WTC11 (cell line): ENCODE measurements at regions not wholly inside any gene's neighbourhood (a gene's known extent, or its start where the extent isn't known, plus 50 kb on each side); places are given as distances from the start of the nearest gene placed in this dataset.

ENCODE experiments used
- ATAC-seq: fragments of 200-7000 bp; cut with Tn5 transposase; 2 replicates; pipeline ENCODE4 v1.10.0; 2021; ENCODE audit warnings: mild to moderate bottlenecking, moderate library complexity
- CTCF ChIA-PET: fragments of 300-600 bp; sonication (Branson Sonifier 250); formaldehyde crosslinking; loops from one replicate; lab custom pipeline; 2021; ENCODE audit warnings: antibody characterized with exemption; lab: Charles Lee
- POLR2A ChIA-PET: fragments of 350-600 bp; sonication (Branson Sonifier 250); formaldehyde crosslinking; loops from one replicate; lab custom pipeline; 2021; ENCODE audit warnings: antibody characterized with exemption; lab: Charles Lee
- DNase-seq: peaks from one replicate; pipeline ENCODE4 v3.0.0; 2021; ENCODE audit warnings: low spot score
- H3K27ac Mint-ChIP-seq: 2 replicates; pipeline ENCODE4 v1.8.0; 2021; ENCODE audit warnings: mixed read lengths
- H3K27me3 Mint-ChIP-seq: 2 replicates; pipeline ENCODE4 v1.8.0; 2021; ENCODE audit warnings: low read depth, mild to moderate bottlenecking, moderate library complexity, mixed read lengths
- H3K36me3 Mint-ChIP-seq: 2 replicates; pipeline ENCODE4 v1.8.0; 2021; ENCODE audit warnings: mixed read lengths
- H3K4me1 Mint-ChIP-seq: 2 replicates; pipeline ENCODE4 v1.8.0; 2022; ENCODE audit warnings: mixed read lengths
- H3K4me3 Mint-ChIP-seq: 2 replicates; pipeline ENCODE4 v1.8.0; 2021; ENCODE audit warnings: mild to moderate bottlenecking, moderate library complexity, mixed read lengths
- H3K9me3 Mint-ChIP-seq: 2 replicates; pipeline ENCODE4 v1.8.0; 2021; ENCODE audit warnings: mixed read lengths
- ATF1 ChIP-seq: sonication (generic); formaldehyde crosslinking; IDR thresholded peaks from 2 replicates; pipeline ENCODE4 v1.8.1; 2023; ENCODE audit warnings: mild to moderate bottlenecking, moderate library complexity, missing genetic modification reagents
- CREB1 ChIP-seq: sonication (generic); formaldehyde crosslinking; IDR thresholded peaks from 2 replicates; pipeline ENCODE4 v1.8.0; 2023; ENCODE audit warnings: mild to moderate bottlenecking, missing genetic modification reagents
- CREM ChIP-seq: sonication (generic); formaldehyde crosslinking; IDR thresholded peaks from 2 replicates; pipeline ENCODE4 v1.8.1; 2022; ENCODE audit warnings: mild to moderate bottlenecking, missing genetic modification reagents, moderate library complexity
- EMX1 ChIP-seq: fragments of 250-450 bp; sonication (Bioruptor Pico); IDR thresholded peaks from 2 replicates; pipeline ENCODE4 v1.8.0; 2021; ENCODE audit warnings: mild to moderate bottlenecking
- FOXJ3 ChIP-seq: sonication (generic); formaldehyde crosslinking; IDR thresholded peaks from 2 replicates; pipeline ENCODE4 v1.9.0; 2021; ENCODE audit warnings: missing genetic modification reagents, mild to moderate bottlenecking, borderline replicate concordance
- KAT7 ChIP-seq: sonication (generic); formaldehyde crosslinking; IDR thresholded peaks from 2 replicates; pipeline ENCODE4 v1.8.1; 2023; ENCODE audit warnings: missing genetic modification reagents, mild to moderate bottlenecking, borderline replicate concordance
- NFATC4 ChIP-seq: fragments of 250-450 bp; sonication (Bioruptor Pico); IDR thresholded peaks from 2 replicates; pipeline ENCODE4 v1.9.0; 2021; ENCODE audit warnings: mild to moderate bottlenecking
- NFYB ChIP-seq: sonication (generic); formaldehyde crosslinking; conservative IDR thresholded peaks from 2 replicates; pipeline ENCODE4 v1.8.0; 2022; ENCODE audit warnings: low read depth, missing genetic modification reagents
- NR3C1 ChIP-seq: sonication (generic); formaldehyde crosslinking; conservative IDR thresholded peaks from 2 replicates; pipeline ENCODE4 v1.8.1; 2023; ENCODE audit warnings: low read depth, mild to moderate bottlenecking, missing genetic modification reagents
- PRRX2 ChIP-seq: fragments of 250-450 bp; sonication (Bioruptor Pico); IDR thresholded peaks from 2 replicates; pipeline ENCODE4 v1.8.0; 2021; ENCODE audit warnings: mild to moderate bottlenecking
- RORB ChIP-seq: fragments of 250-450 bp; sonication (Bioruptor Pico); IDR thresholded peaks from 2 replicates; pipeline ENCODE4 v1.9.0; 2021; ENCODE audit warnings: mild to moderate bottlenecking
- SMAD3 ChIP-seq: sonication (generic); formaldehyde crosslinking; IDR thresholded peaks from 2 replicates; pipeline ENCODE4 v1.8.0; 2022; ENCODE audit warnings: missing genetic modification reagents, mild to moderate bottlenecking, borderline replicate concordance
- SP1 ChIP-seq: sonication (generic); formaldehyde crosslinking; conservative IDR thresholded peaks from 2 replicates; pipeline ENCODE4 v1.8.1; 2022; ENCODE audit warnings: missing genetic modification reagents
- TEAD1 ChIP-seq: sonication (generic); formaldehyde crosslinking; IDR thresholded peaks from 2 replicates; pipeline ENCODE4 v1.8.0; 2022; ENCODE audit warnings: mild to moderate bottlenecking, missing genetic modification reagents
- TEAD4 ChIP-seq: sonication (generic); formaldehyde crosslinking; IDR thresholded peaks from 2 replicates; pipeline ENCODE4 v1.8.0; 2022; ENCODE audit warnings: mild to moderate bottlenecking, missing genetic modification reagents
- ZNF219 ChIP-seq: sonication (generic); formaldehyde crosslinking; IDR thresholded peaks from 2 replicates; pipeline ENCODE4 v1.8.0; 2023; ENCODE audit warnings: missing genetic modification reagents, mild to moderate bottlenecking, borderline replicate concordance
- ZNF416 ChIP-seq: fragments of 250-450 bp; sonication (Bioruptor Pico); IDR thresholded peaks from 2 replicates; pipeline ENCODE4 v1.9.0; 2021; ENCODE audit warnings: mild to moderate bottlenecking, inconsistent platforms
- TF ChIP-seq, protein P1 (sequence below): fragments of 250-450 bp; sonication (Bioruptor Pico); IDR thresholded peaks from 2 replicates; pipeline ENCODE4 v1.9.0; 2021; ENCODE audit warnings: moderate library complexity, mild to moderate bottlenecking, inconsistent platforms, borderline replicate concordance
- TF ChIP-seq, protein P2 (sequence below): sonication (generic); formaldehyde crosslinking; IDR thresholded peaks from 2 replicates; pipeline ENCODE4 v1.8.1; 2023; ENCODE audit warnings: mild to moderate bottlenecking, missing genetic modification reagents
- TF ChIP-seq, protein P3 (sequence below): sonication (generic); formaldehyde crosslinking; conservative IDR thresholded peaks from 2 replicates; pipeline ENCODE4 v1.8.1; 2022; ENCODE audit warnings: mild to moderate bottlenecking, missing genetic modification reagents
- TF ChIP-seq, protein P4 (sequence below): sonication (generic); formaldehyde crosslinking; IDR thresholded peaks from 2 replicates; pipeline ENCODE4 v1.8.1; 2022; ENCODE audit warnings: mild to moderate bottlenecking, moderate library complexity, missing genetic modification reagents
- TF ChIP-seq, protein P5 (sequence below): sonication (generic); formaldehyde crosslinking; IDR thresholded peaks from 2 replicates; pipeline ENCODE4 v1.8.0; 2023; ENCODE audit warnings: missing genetic modification reagents
- TF ChIP-seq, protein P6 (sequence below): sonication (generic); formaldehyde crosslinking; IDR thresholded peaks from 2 replicates; pipeline ENCODE4 v1.8.0; 2022; ENCODE audit warnings: mild to moderate bottlenecking, missing genetic modification reagents
- TF ChIP-seq, protein P7 (sequence below): sonication (generic); formaldehyde crosslinking; IDR thresholded peaks from 2 replicates; pipeline ENCODE4 v1.8.1; 2023; ENCODE audit warnings: mild to moderate bottlenecking, moderate library complexity, missing genetic modification reagents
- TF ChIP-seq, protein P8 (sequence below): sonication (generic); formaldehyde crosslinking; IDR thresholded peaks from 2 replicates; pipeline ENCODE4 v1.8.1; 2023; ENCODE audit warnings: mild to moderate bottlenecking, missing genetic modification reagents, moderate library complexity

DNA sequence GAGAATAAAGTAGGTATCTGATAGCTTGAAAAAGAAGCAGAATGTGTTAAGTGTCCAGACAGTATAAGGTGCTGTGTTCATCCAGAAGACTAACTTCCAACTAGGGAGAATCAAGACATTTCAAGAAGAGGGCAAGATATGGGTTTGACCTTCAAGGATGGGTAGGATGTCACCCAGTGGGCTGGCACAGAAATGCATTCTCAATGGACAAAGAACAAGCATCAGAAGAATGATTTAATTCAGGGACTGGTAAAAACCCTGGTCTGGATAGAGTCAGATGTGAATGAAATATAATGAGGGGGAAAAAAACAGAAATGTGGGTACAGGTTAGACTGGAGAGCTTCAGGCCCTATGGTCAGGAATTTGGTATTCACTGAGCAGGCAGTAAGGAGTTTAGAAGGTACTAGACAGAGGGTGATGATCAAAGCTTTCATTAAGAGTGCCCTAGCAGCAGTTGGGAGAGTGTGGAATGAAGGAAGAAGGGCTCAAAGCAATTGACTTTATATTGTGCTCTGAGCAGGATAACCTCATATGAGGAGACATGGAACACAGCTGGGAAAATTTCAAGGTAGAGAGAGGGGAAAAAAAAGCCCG, 180.7 kb upstream of the ANK3 start:
- Mint-ChIP-seq H3K27ac (no peak overlapping the region), H3K9me3 (peaks cover 25% of the 10 kb centered on the region), H3K36me3 (peaks cover 22% of the 10 kb centered on the region), H3K27me3 (no peaks in the 10 kb centered on the region), H3K4me3 (no peak overlapping the region), H3K4me1 (peaks cover 34% of the 10 kb centered on the region)
- no peak for DNase-seq
- ChIA-PET POLR2A (no interaction called here), CTCF (no interaction called here)
- ATAC-seq, result no peak
- TF ChIP-seq RORB (CRISPR knock-in tag) (no peak), ATF1 (CRISPR knock-in tag) (no peak), CREM (no peak), TEAD1 (no peak), CREB1 (CRISPR knock-in tag) (no peak), PRRX2 (CRISPR knock-in tag) (no peak), NR3C1 (CRISPR knock-in tag) (no peak), SP1 (no peak), NFYB (no peak), KAT7 (CRISPR knock-in tag) (no peak)
- TF ChIP-seq, protein P1, sequence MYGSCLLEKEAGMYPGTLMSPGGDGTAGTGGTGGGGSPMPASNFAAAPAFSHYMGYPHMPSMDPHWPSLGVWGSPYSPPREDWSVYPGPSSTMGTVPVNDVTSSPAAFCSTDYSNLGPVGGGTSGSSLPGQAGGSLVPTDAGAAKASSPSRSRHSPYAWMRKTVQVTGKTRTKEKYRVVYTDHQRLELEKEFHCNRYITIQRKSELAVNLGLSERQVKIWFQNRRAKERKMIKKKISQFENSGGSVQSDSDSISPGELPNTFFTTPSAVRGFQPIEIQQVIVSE (CRISPR knock-in tag), result no peak
- TF ChIP-seq, protein P2, sequence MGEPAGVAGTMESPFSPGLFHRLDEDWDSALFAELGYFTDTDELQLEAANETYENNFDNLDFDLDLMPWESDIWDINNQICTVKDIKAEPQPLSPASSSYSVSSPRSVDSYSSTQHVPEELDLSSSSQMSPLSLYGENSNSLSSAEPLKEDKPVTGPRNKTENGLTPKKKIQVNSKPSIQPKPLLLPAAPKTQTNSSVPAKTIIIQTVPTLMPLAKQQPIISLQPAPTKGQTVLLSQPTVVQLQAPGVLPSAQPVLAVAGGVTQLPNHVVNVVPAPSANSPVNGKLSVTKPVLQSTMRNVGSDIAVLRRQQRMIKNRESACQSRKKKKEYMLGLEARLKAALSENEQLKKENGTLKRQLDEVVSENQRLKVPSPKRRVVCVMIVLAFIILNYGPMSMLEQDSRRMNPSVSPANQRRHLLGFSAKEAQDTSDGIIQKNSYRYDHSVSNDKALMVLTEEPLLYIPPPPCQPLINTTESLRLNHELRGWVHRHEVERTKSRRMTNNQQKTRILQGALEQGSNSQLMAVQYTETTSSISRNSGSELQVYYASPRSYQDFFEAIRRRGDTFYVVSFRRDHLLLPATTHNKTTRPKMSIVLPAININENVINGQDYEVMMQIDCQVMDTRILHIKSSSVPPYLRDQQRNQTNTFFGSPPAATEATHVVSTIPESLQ (CRISPR knock-in tag), result no peak
- TF ChIP-seq, all 79 proteins: peak for 0

DNA sequence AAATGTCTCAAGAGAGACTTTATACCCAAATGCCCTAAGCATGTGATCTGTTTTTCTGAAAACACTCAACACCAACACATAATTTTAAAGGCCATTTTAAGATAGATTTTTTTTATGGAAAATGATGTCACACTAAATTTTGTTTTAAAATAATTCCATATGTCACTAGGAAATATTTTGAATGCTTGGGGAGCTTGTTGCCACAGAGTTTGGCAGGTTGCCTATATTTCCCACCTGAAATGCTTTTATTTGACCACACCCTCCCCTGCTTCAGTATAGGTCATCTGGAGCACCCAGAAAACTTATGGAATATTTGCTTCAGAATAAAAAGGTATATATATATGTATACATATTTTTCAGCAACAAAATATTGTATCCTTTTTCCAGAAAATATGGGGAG, 180.0 kb upstream of the ANK3 start:
- no peak for DNase-seq
- TF ChIP-seq NFYB (no peak), SMAD3 (CRISPR knock-in tag) (no peak), EMX1 (CRISPR knock-in tag) (no peak), NFATC4 (CRISPR knock-in tag) (no peak), ZNF416 (CRISPR knock-in tag) (no peak), FOXJ3 (CRISPR knock-in tag) (no peak), ZNF219 (CRISPR knock-in tag) (no peak), TEAD4 (CRISPR knock-in tag) (no peak), KAT7 (CRISPR knock-in tag) (no peak), ATF1 (CRISPR knock-in tag) (no peak)
- TF ChIP-seq, protein P3, sequence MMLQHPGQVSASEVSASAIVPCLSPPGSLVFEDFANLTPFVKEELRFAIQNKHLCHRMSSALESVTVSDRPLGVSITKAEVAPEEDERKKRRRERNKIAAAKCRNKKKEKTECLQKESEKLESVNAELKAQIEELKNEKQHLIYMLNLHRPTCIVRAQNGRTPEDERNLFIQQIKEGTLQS (CRISPR knock-in tag), result no peak
- TF ChIP-seq, protein P4, sequence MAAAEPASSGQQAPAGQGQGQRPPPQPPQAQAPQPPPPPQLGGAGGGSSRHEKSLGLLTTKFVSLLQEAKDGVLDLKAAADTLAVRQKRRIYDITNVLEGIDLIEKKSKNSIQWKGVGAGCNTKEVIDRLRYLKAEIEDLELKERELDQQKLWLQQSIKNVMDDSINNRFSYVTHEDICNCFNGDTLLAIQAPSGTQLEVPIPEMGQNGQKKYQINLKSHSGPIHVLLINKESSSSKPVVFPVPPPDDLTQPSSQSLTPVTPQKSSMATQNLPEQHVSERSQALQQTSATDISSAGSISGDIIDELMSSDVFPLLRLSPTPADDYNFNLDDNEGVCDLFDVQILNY, result no peak
- TF ChIP-seq, protein P5, sequence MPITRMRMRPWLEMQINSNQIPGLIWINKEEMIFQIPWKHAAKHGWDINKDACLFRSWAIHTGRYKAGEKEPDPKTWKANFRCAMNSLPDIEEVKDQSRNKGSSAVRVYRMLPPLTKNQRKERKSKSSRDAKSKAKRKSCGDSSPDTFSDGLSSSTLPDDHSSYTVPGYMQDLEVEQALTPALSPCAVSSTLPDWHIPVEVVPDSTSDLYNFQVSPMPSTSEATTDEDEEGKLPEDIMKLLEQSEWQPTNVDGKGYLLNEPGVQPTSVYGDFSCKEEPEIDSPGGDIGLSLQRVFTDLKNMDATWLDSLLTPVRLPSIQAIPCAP, result no peak
- TF ChIP-seq, protein P6, sequence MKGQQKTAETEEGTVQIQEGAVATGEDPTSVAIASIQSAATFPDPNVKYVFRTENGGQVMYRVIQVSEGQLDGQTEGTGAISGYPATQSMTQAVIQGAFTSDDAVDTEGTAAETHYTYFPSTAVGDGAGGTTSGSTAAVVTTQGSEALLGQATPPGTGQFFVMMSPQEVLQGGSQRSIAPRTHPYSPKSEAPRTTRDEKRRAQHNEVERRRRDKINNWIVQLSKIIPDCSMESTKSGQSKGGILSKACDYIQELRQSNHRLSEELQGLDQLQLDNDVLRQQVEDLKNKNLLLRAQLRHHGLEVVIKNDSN, result no peak
- TF ChIP-seq, protein P7, sequence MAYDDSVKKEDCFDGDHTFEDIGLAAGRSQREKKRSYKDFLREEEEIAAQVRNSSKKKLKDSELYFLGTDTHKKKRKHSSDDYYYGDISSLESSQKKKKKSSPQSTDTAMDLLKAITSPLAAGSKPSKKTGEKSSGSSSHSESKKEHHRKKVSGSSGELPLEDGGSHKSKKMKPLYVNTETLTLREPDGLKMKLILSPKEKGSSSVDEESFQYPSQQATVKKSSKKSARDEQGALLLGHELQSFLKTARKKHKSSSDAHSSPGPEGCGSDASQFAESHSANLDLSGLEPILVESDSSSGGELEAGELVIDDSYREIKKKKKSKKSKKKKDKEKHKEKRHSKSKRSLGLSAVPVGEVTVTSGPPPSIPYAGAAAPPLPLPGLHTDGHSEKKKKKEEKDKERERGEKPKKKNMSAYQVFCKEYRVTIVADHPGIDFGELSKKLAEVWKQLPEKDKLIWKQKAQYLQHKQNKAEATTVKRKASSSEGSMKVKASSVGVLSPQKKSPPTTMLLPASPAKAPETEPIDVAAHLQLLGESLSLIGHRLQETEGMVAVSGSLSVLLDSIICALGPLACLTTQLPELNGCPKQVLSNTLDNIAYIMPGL (CRISPR knock-in tag), result no peak
- TF ChIP-seq, protein P8, sequence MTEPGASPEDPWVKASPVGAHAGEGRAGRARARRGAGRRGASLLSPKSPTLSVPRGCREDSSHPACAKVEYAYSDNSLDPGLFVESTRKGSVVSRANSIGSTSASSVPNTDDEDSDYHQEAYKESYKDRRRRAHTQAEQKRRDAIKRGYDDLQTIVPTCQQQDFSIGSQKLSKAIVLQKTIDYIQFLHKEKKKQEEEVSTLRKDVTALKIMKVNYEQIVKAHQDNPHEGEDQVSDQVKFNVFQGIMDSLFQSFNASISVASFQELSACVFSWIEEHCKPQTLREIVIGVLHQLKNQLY (CRISPR knock-in tag), result no peak
- H3K36me3 Mint-ChIP-seq, result peaks cover 29% of the 10 kb centered on the region
- ATAC-seq, result no peak
- ChIA-PET CTCF (no interaction called here), POLR2A (no interaction called here)
- no peak overlapping the region for H3K27ac Mint-ChIP-seq
- no peak overlapping the region for H3K4me3 Mint-ChIP-seq
- H3K27me3 Mint-ChIP-seq, result no peaks in the 10 kb centered on the region
- H3K9me3 Mint-ChIP-seq, result peaks cover 32% of the 10 kb centered on the region
- peaks cover 28% of the 10 kb centered on the region for H3K4me1 Mint-ChIP-seq
